Upper lobe of right lung (tissue), 1 donor: ENCODE measurements at regions not wholly inside any gene's neighbourhood (a gene's known extent, or its start where the extent isn't known, plus 50 kb on each side); places are given as distances from the start of the nearest gene placed in this dataset.

ENCODE experiments used
- ATAC-seq: fragments of 200-7000 bp; cut with Tn5 transposase; one replicate; pipeline ENCODE4 v1.9.1; 2020; ENCODE audit warnings: mild to moderate bottlenecking, moderate library complexity
- DNase-seq: peaks from one replicate; pipeline ENCODE4 v3.0.0-alpha.2; 2020
- H3K27ac ChIP-seq: fragments of 200-600 bp; one replicate; pipeline ENCODE4 v1.8.0; 2022
- H3K27me3 ChIP-seq: fragments of 200-600 bp; one replicate; pipeline ENCODE4 v1.8.0; 2022; ENCODE audit warnings: mild to moderate bottlenecking
- H3K36me3 ChIP-seq: fragments of 200-600 bp; one replicate; pipeline ENCODE4 v1.8.0; 2022
- H3K4me1 ChIP-seq: fragments of 200-600 bp; one replicate; pipeline ENCODE4 v1.8.0; 2022
- H3K4me3 ChIP-seq: fragments of 200-600 bp; one replicate; pipeline ENCODE4 v1.8.0; 2022; ENCODE audit warnings: mild to moderate bottlenecking
- H3K9me3 ChIP-seq: fragments of 200-600 bp; one replicate; pipeline ENCODE4 v1.8.0; 2022
- intact Hi-C: fragments of 100-400 bp; cut with DNase I; formaldehyde crosslinking; loops from one replicate; pipeline ENCODE4 v1.11.0; 2022
- TF ChIP-seq, protein P1 (sequence below): fragments of 200-600 bp; IDR thresholded peaks from one replicate; pipeline ENCODE4 v1.8.0; 2022; ENCODE audit warnings: antibody characterized with exemption
- donor health status: DM: no; HTN: yes; CAD: no; lungs with severe emphysema.

DNA sequence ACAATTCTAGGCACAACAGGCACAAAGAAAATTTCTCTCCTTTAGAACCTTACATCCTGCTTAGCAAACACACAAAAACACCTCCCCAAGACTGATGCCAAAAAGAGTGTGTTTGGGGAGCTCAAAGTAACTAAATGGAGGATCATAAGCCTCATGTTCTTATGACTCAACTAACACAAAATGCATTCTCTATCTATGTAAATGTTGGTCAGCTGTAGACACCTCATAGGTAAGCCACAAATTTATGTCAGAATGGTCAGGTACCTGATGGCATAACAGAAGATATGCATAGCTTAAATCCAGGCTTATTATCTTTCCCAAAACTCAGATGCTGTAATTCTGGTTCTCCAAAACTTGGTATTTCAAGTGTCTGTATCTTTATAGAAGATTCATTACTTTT is 315.1 kb downstream of the C7orf25 start:
- Histone ChIP-seq H3K27ac (no peak overlapping the region), H3K27me3 (no peaks in the 10 kb centered on the region), H3K4me3 (no peak overlapping the region), H3K4me1 (no peaks in the 10 kb centered on the region), H3K9me3 (no peaks in the 10 kb centered on the region), H3K36me3 (no peaks in the 10 kb centered on the region)
- no peak for ATAC-seq
- TF ChIP-seq, protein P1, sequence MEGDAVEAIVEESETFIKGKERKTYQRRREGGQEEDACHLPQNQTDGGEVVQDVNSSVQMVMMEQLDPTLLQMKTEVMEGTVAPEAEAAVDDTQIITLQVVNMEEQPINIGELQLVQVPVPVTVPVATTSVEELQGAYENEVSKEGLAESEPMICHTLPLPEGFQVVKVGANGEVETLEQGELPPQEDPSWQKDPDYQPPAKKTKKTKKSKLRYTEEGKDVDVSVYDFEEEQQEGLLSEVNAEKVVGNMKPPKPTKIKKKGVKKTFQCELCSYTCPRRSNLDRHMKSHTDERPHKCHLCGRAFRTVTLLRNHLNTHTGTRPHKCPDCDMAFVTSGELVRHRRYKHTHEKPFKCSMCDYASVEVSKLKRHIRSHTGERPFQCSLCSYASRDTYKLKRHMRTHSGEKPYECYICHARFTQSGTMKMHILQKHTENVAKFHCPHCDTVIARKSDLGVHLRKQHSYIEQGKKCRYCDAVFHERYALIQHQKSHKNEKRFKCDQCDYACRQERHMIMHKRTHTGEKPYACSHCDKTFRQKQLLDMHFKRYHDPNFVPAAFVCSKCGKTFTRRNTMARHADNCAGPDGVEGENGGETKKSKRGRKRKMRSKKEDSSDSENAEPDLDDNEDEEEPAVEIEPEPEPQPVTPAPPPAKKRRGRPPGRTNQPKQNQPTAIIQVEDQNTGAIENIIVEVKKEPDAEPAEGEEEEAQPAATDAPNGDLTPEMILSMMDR = no peak
- DNase-seq = no peak
- intact Hi-C loops = no loop called here

DNA sequence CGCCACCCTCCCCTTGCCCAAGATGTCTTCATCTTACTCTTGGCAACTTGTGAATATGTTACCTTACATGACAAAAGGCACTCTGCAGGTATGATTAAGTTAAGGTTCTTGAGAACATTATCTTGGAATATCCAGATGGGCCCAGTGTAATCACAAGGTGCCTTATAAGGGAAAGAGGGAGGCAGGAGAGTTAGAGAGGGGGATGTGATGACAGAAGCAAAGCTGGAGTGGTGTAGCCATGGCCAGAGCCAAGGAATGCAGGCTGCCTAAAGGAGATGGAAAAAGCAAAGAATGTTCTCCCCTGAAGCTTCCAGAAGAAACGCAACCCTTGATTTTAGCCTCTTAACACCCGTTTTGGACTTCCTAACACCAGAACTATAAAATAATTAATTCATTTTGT is 318.0 kb downstream of the C7orf25 start:
- no peak for DNase-seq
- TF ChIP-seq, protein P1 = no peak
- Histone ChIP-seq H3K9me3 (no peaks in the 10 kb centered on the region), H3K36me3 (no peaks in the 10 kb centered on the region), H3K4me1 (no peaks in the 10 kb centered on the region), H3K27me3 (no peaks in the 10 kb centered on the region), H3K27ac (no peak overlapping the region), H3K4me3 (no peak overlapping the region)
- no peak for ATAC-seq
- intact Hi-C loops = no loop called here

DNA sequence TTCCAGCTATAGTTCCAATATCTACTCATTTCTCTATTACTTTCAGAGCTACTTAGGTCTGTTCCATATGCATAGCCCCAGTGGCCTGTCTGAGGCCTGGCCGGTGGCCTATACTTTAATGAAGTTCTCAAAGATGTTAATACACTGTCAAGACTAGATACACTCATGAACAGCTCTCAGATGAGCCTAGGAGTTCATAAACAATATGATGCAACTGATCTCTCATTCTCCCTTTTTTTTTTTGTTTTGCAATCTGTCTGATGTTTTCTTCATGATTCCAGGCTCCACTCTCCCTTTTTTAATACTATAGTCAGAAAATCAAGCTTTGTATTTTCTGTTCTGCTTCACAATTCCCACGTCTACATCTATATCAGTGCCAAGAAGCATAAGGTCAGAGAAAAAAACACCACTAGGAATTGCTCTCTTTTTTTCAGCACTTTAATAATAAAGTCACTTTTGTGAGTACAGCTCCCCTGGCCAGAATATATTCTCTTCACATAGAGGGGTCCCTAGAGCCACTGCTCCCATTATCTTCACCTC is 321.0 kb downstream of the C7orf25 start:
- intact Hi-C loops = no loop called here
- TF ChIP-seq, protein P1 = no peak
- no peak for DNase-seq
- no peak for ATAC-seq
- Histone ChIP-seq H3K4me1 (no peaks in the 10 kb centered on the region), H3K27me3 (no peaks in the 10 kb centered on the region), H3K27ac (no peak overlapping the region), H3K4me3 (no peak overlapping the region), H3K9me3 (no peaks in the 10 kb centered on the region), H3K36me3 (no peaks in the 10 kb centered on the region)

DNA sequence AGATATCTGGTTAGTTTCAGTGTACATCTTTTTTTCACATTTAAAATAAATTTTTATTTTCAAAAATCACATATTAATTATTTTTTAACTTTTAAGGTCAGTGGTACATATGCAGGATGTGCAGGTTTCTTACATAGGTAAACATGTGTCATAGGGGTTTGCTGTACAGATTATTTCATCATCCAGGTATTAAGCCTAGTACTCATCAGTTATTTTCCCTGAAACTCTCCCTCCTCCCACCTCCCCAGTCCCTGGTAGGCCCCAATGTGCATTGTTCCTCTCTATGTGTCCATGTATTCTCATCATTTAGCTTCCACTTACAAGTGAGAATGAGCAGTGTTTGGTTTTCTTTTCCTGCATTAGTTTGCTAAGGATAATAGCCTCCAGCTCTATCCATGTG is 323.0 kb downstream of the C7orf25 start:
- no peak for DNase-seq
- Histone ChIP-seq H3K36me3 (no peaks in the 10 kb centered on the region), H3K27ac (no peak overlapping the region), H3K9me3 (no peaks in the 10 kb centered on the region), H3K4me1 (no peaks in the 10 kb centered on the region), H3K4me3 (no peak overlapping the region), H3K27me3 (no peaks in the 10 kb centered on the region)
- TF ChIP-seq, protein P1 = no peak
- no peak for ATAC-seq
- intact Hi-C loops = no loop called here

- Histone ChIP-seq H3K27ac (no peak overlapping the region), H3K27me3 (no peaks in the 10 kb centered on the region), H3K9me3 (no peaks in the 10 kb centered on the region), H3K36me3 (no peaks in the 10 kb centered on the region), H3K4me3 (no peak overlapping the region), H3K4me1 (no peaks in the 10 kb centered on the region)
- TF ChIP-seq, protein P1 = no peak
- no peak for DNase-seq
- no peak for ATAC-seq
- intact Hi-C loops = no loop called here
These were observed 324.1 kb downstream of the C7orf25 start for GRCh38 chr7:42587806-42588205.

DNA sequence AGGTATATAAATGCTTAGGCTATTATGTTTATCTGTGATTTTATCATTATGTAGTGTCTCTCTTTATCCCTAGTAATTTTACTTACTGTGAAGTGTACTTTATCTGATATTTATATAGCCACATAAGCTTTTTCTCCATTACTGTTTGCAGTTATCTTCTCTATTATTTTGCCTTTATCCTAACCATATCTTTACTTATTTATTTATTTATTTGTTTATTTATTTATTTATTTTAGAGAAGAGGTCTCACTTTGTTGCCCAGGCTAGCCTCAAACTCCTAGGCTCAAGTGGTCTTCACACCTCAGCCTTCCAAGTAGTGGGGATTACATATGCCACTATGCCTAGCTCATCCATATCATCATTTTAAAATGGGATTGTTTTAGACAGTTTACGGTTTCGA is 331.8 kb downstream of the C7orf25 start:
- Histone ChIP-seq H3K27me3 (no peaks in the 10 kb centered on the region), H3K9me3 (no peaks in the 10 kb centered on the region), H3K36me3 (no peaks in the 10 kb centered on the region), H3K4me3 (no peak overlapping the region), H3K4me1 (peaks cover 5% of the 10 kb centered on the region), H3K27ac (no peak overlapping the region)
- DNase-seq (no peak), ATAC-seq (no peak)
- TF ChIP-seq, protein P1 = no peak
- intact Hi-C loops = no loop called here
